Mucosa of rectum (tissue), 2 donors: ENCODE measurements at regions not wholly inside any gene's neighbourhood (a gene's known extent, or its start where the extent isn't known, plus 50 kb on each side); places are given as distances from the start of the nearest gene placed in this dataset.
"Not testable (repeated sequence)": the region's sequence is repeated elsewhere in the genome, so short reads cannot be mapped to it uniquely, and the experiment has no call there.

Experiments
- H3K27ac ChIP-seq, 2 donors: one replicate each; pipeline ENCODE4 v1.7.0; 2013; ENCODE audit warnings: inconsistent platforms in 2 of 2, low read depth in 2 of 2, low read length in 2 of 2
- H3K27me3 ChIP-seq, 2 donors: one replicate each; pipeline ENCODE4 v1.7.0; 2013; ENCODE audit warnings: low read length in 2 of 2; ENCODE audit not compliant: control insufficient read depth in 2 of 2, insufficient read depth in 2 of 2
- H3K36me3 ChIP-seq, 2 donors: one replicate each; pipeline ENCODE4 v1.7.0; 2013; ENCODE audit warnings: low read length in 2 of 2; ENCODE audit not compliant: control insufficient read depth in 2 of 2, insufficient read depth in 2 of 2
- H3K4me1 ChIP-seq, 2 donors: one replicate each; pipeline ENCODE4 v1.7.0; 2013; ENCODE audit warnings: low read length in 2 of 2, mild to moderate bottlenecking in 1 of 2; ENCODE audit not compliant: control insufficient read depth in 2 of 2, insufficient read depth in 2 of 2
- H3K4me3 ChIP-seq, 2 donors: one replicate each; pipeline ENCODE4 v1.7.0; 2013; ENCODE audit warnings: low read length in 2 of 2
- H3K9ac ChIP-seq, 2 donors: one replicate each; pipeline ENCODE4 v1.7.0; 2013; ENCODE audit warnings: low read length in 2 of 2, low read depth in 1 of 2, mild to moderate bottlenecking in 1 of 2
- H3K9me3 ChIP-seq, 2 donors: one replicate each; pipeline ENCODE4 v1.7.0; 2013; ENCODE audit warnings: low read length in 2 of 2; ENCODE audit not compliant: control insufficient read depth in 2 of 2
- donor health status: healthy.
- donor health status: Normal muscosa, but diverticular disease.

DNA sequence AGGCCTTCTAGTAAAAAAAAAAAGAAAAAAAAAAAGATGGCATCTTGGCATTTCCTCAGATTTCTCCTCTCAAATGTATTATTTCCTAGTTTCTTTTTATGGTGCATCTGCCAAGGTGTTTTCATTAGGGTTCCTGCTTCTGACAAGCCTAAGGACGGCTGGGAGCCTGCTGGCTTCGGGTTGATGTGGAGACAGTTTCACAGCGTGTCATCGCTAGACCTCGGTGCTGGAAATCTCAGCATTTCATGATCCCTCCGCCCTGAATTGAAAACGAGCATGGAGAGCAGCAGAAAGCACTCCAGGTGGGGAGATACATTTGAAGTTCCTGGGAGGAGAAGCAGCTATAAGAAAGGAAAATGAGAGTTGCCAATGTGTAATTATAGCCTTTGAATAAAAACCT, 283.9 kb upstream of the CNTN5 start:
- Histone ChIP-seq H3K4me1 (no peaks in the 10 kb centered on the region), H3K4me3 (no peak overlapping the region), H3K27me3 (no peaks in the 10 kb centered on the region), H3K9ac (no peak overlapping the region), H3K36me3 (no peaks in the 10 kb centered on the region), H3K27ac (no peak overlapping the region), H3K9me3 (peaks cover 0 to 2% of the 10 kb centered on the region in 2 donors)

DNA sequence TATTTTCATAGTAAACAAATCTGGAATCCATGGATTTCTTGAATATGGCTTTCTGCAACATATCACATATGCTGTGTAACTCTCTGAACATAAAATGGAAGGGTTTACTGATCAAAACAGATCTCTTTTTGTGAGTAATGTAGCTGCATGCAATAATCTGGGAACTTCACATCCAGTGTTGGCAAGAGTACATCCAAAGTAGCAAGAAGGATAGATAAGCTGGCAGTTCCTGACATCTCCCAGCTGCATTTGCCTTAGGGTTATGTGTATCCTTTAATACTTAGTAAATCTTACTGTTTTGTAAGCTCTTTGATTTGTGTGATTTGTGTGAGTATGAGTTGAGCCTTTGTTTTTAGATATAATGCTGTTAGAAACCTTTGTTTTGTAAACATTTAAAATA, 280.4 kb upstream of the CNTN5 start:
- Histone ChIP-seq H3K4me3 (no peak overlapping the region), H3K9me3 (peaks cover 0 to 2% of the 10 kb centered on the region in 2 donors), H3K4me1 (no peaks in the 10 kb centered on the region)

GRCh38 chr11:98763446-98763845, 257.3 kb upstream of the CNTN5 start:
- not testable (repeated sequence) for H3K27ac ChIP-seq, H3K27me3 ChIP-seq, H3K9ac ChIP-seq, H3K4me1 ChIP-seq, H3K9me3 ChIP-seq, H3K36me3 ChIP-seq, H3K4me3 ChIP-seq

More for the DNA sequence above, 280.4 kb upstream of the CNTN5 start:
- no peak overlapping the region for H3K27ac ChIP-seq
- no peak overlapping the region for H3K9ac ChIP-seq
- H3K27me3 ChIP-seq = no peaks in the 10 kb centered on the region
- H3K36me3 ChIP-seq = no peaks in the 10 kb centered on the region

- H3K27ac ChIP-seq = no peak overlapping the region
- no peak overlapping the region for H3K4me3 ChIP-seq
- no peaks in the 10 kb centered on the region for H3K36me3 ChIP-seq
- no peak overlapping the region for H3K9ac ChIP-seq
- H3K27me3 ChIP-seq = no peaks in the 10 kb centered on the region
- peaks cover 5 to 6% of the 10 kb centered on the region in 2 donors for H3K9me3 ChIP-seq
- no peaks in the 10 kb centered on the region for H3K4me1 ChIP-seq
Measured at GRCh38 chr11:98766903-98767302, 253.8 kb upstream of the CNTN5 start.

- not testable (repeated sequence) for H3K9me3 ChIP-seq, H3K27me3 ChIP-seq, H3K4me3 ChIP-seq, H3K4me1 ChIP-seq, H3K36me3 ChIP-seq, H3K27ac ChIP-seq, H3K9ac ChIP-seq
Measured at GRCh38 chr11:98770046-98770445, 250.7 kb upstream of the CNTN5 start.

- Histone ChIP-seq H3K27ac (no peak overlapping the region), H3K36me3 (no peaks in the 10 kb centered on the region), H3K9ac (no peak overlapping the region), H3K4me3 (no peak overlapping the region), H3K27me3 (no peaks in the 10 kb centered on the region), H3K4me1 (no peaks in the 10 kb centered on the region), H3K9me3 (peaks cover 5 to 6% of the 10 kb centered on the region in 2 donors)
Measured at GRCh38 chr11:98771791-98772190, 249.0 kb upstream of the CNTN5 start.

GRCh38 chr11:98772893-98773292, 247.9 kb upstream of the CNTN5 start:
- Histone ChIP-seq H3K27me3 (no peaks in the 10 kb centered on the region), H3K4me3 (no peak overlapping the region), H3K9me3 (peaks cover 5 to 6% of the 10 kb centered on the region in 2 donors), H3K9ac (no peak overlapping the region), H3K27ac (no peak overlapping the region), H3K4me1 (no peaks in the 10 kb centered on the region), H3K36me3 (no peaks in the 10 kb centered on the region)

DNA sequence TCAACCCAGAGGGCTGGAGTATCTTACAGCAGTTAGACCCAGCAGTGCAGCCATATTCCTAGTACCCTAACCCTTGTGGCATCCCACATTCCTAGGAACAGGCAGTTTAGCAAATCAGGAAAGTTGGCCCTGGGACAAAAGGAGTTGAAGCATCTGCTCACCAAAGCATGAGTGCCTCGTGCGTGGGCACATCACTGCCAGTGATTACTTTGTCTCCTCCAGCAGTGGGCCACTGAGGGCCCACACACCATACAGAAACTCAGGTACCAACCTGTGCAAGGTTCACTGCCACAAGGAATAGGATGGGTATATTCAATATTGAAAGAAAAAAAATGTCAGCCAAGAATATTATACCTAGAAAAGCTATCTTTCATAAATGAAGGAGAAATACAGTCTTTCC, 227.5 kb upstream of the CNTN5 start:
- Histone ChIP-seq H3K36me3 (no peaks in the 10 kb centered on the region), H3K9ac (no peak overlapping the region), H3K27ac (no peak overlapping the region), H3K4me3 (no peak overlapping the region), H3K4me1 (no peaks in the 10 kb centered on the region), H3K27me3 (no peaks in the 10 kb centered on the region), H3K9me3 (peaks cover 0 to 3% of the 10 kb centered on the region in 2 donors)

- no peaks in the 10 kb centered on the region for H3K4me1 ChIP-seq
- H3K4me3 ChIP-seq = no peak overlapping the region
- H3K27ac ChIP-seq = no peak overlapping the region
- H3K9me3 ChIP-seq = no peaks in the 10 kb centered on the region
- H3K27me3 ChIP-seq = no peaks in the 10 kb centered on the region
- no peak overlapping the region for H3K9ac ChIP-seq
- H3K36me3 ChIP-seq = no peaks in the 10 kb centered on the region
Measured at GRCh38 chr11:98798333-98798732, 222.4 kb upstream of the CNTN5 start.

- no peaks in the 10 kb centered on the region for H3K27me3 ChIP-seq
- H3K9me3 ChIP-seq = no peaks in the 10 kb centered on the region
- H3K4me1 ChIP-seq = no peaks in the 10 kb centered on the region
- H3K4me3 ChIP-seq = no peak overlapping the region
- no peak overlapping the region for H3K9ac ChIP-seq
- H3K27ac ChIP-seq = no peak overlapping the region
- no peaks in the 10 kb centered on the region for H3K36me3 ChIP-seq
Measured at GRCh38 chr11:98800696-98801095, 220.1 kb upstream of the CNTN5 start.
